ENCODE measurements at regions not wholly inside any gene's neighbourhood (a gene's known extent, or its start where the extent isn't known, plus 50 kb on each side); places are given as distances from the start of the nearest gene placed in this dataset.

GRCh38 chr7:26515314-26515842 is 223.7 kb downstream of the SNX10 start:
- Histone ChIP-seq H3K27ac (no peak overlapping the region), H3K36me3 (no peaks in the 10 kb centered on the region), H3K4me1 (no peaks in the 10 kb centered on the region), H3K4me3 (no peak overlapping the region), H3K9me3 (no peaks in the 10 kb centered on the region), H3K27me3 (replicated peaks in 1 of 7) (peaks cover 0 to 8% (median 0%) of the 10 kb centered on the region in 7 donors)
- DNase-seq: no peak
- WGBS, 5 donors: 67 to 74% (median 74%) methylated on average over 8 of the region's 8 CpGs
- no peak for TF ChIP-seq POLR2AphosphoS5 (IDR thresholded peaks at IDR 0.05)
- no peak for TF ChIP-seq CTCF (IDR thresholded peaks at IDR 0.05 in 8 of 11, conservative IDR thresholded peaks at IDR 0.05 in 3 of 11)
- no peak for TF ChIP-seq POLR2A (IDR thresholded peaks at IDR 0.05)
- intact Hi-C loops (cut with DNase I; ENCODE audit: low total_unique reads): no loop called here

- TF ChIP-seq POLR2A (IDR thresholded peaks at IDR 0.05): no peak
- no peak for TF ChIP-seq POLR2AphosphoS5 (IDR thresholded peaks at IDR 0.05)
- no peak for TF ChIP-seq CTCF (IDR thresholded peaks at IDR 0.05 in 8 of 11, conservative IDR thresholded peaks at IDR 0.05 in 3 of 11)
- Histone ChIP-seq H3K4me1 (no peaks in the 10 kb centered on the region), H3K4me3 (no peak overlapping the region), H3K27ac (no peak overlapping the region), H3K9me3 (peaks cover 0 to 23% (median 4%) of the 10 kb centered on the region in 8 donors), H3K27me3 (replicated peaks in 1 of 7) (peaks cover 0 to 8% (median 0%) of the 10 kb centered on the region in 7 donors), H3K36me3 (no peaks in the 10 kb centered on the region)
- intact Hi-C loops (cut with DNase I; ENCODE audit: low total_unique reads): no loop called here
- no peak for DNase-seq
- 76 to 87% (median 83%) methylated on average over 3 of the region's 3 CpGs for WGBS, 5 donors
Measured at GRCh38 chr7:26520483-26520882, 228.8 kb downstream of the SNX10 start.

- TF ChIP-seq CTCF (IDR thresholded peaks at IDR 0.05 in 8 of 11, conservative IDR thresholded peaks at IDR 0.05 in 3 of 11) (no peak), POLR2A (IDR thresholded peaks at IDR 0.05) (no peak), POLR2AphosphoS5 (IDR thresholded peaks at IDR 0.05) (no peak)
- H3K27ac ChIP-seq: no peak overlapping the region
- WGBS, 5 donors: 95 to 100% (median 98%) methylated on average over 1 of the region's 1 CpG
- no peaks in the 10 kb centered on the region for H3K36me3 ChIP-seq
- H3K4me3 ChIP-seq: no peak overlapping the region
- H3K4me1 ChIP-seq: no peaks in the 10 kb centered on the region
- intact Hi-C loops (cut with DNase I; ENCODE audit: low total_unique reads): no loop called here
- no peak for DNase-seq
- peaks cover 0 to 23% (median 4%) of the 10 kb centered on the region in 8 donors for H3K9me3 ChIP-seq
- peaks cover 0 to 3% (median 0%) of the 10 kb centered on the region in 7 donors for H3K27me3 ChIP-seq (replicated peaks in 1 of 7)
Measured at GRCh38 chr7:26522633-26523032, 231.0 kb downstream of the SNX10 start.

- H3K36me3 ChIP-seq: no peaks in the 10 kb centered on the region
- H3K4me1 ChIP-seq: no peaks in the 10 kb centered on the region
- H3K27me3 ChIP-seq (replicated peaks in 1 of 7): peaks cover 0 to 14% (median 0%) of the 10 kb centered on the region in 7 donors
- no peak overlapping the region for H3K27ac ChIP-seq
- no peak for DNase-seq
- H3K4me3 ChIP-seq: no peak overlapping the region
- H3K9me3 ChIP-seq: peaks cover 0 to 23% (median 4%) of the 10 kb centered on the region in 8 donors
- TF ChIP-seq POLR2A (IDR thresholded peaks at IDR 0.05) (no peak), CTCF (IDR thresholded peaks at IDR 0.05 in 8 of 11, conservative IDR thresholded peaks at IDR 0.05 in 3 of 11) (no peak), POLR2AphosphoS5 (IDR thresholded peaks at IDR 0.05) (no peak)
- WGBS, 5 donors: 53 to 71% (median 57%) methylated on average over 16 of the region's 16 CpGs
- intact Hi-C loops (cut with DNase I; ENCODE audit: low total_unique reads): no loop called here
Measured at GRCh38 chr7:26525398-26526264, 234.0 kb downstream of the SNX10 start.

All from spleen (tissue), 11 donors.